Stimulated activated CD4-positive, alpha-beta T cell treated with anti-CD3 and anti-CD28 coated beads, Interleukin-15, amount 100 ng/mL, for 24 hours (primary cell): ENCODE measurements at regions not wholly inside any gene's neighbourhood (a gene's known extent, or its start where the extent isn't known, plus 50 kb on each side); places are given as distances from the start of the nearest gene placed in this dataset.
"Not testable (repeated sequence)": the region's sequence is repeated elsewhere in the genome, so short reads cannot be mapped to it uniquely, and the experiment has no call there.

Source experiments
- DNase-seq: peaks from one replicate; pipeline ENCODE4 v3.0.0-alpha.2; 2020

DNA sequence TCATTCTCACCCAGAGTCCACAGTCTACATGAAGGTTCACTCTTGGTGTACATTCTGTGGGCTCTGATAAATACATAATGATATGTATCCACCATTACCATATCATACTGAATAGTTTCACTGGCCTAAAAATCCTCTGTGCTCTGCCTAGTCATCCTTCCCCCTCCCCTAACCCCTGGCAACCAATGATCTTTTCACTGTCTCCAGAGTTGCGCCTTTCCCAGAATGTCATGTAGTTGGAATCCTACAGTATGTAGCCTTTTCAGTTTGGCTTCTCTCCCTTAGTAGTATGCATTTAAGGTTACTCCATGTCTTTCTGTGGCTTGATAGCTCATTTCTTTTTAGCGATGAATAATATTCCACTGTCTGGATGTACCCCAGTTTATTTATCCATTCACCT is 101.3 kb downstream of the NOG start:
- no peak for DNase-seq

DNA sequence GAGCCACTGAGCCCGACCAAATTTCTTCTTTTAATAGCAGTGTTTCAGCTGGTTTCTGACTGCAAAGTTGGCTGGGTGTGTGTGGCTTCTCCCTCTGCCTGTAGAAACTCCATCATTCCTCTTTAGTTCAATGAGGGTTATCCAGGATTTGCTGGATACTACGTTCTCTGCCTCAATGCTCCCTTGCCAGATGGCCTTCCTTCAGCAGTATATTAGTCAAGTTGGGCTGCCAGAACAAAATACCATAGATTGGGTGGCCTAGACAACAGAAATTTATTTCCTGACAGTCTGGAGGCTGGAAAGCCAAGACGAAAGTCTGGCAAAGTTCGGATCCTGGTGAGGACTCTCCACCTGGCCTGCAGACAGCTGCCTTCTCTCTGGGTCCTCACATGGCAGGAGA is 103.7 kb downstream of the NOG start:
- no peak for DNase-seq

GRCh38 chr17:56699186-56699894 is 105.8 kb downstream of the NOG start:
- DNase-seq: no peak

DNA sequence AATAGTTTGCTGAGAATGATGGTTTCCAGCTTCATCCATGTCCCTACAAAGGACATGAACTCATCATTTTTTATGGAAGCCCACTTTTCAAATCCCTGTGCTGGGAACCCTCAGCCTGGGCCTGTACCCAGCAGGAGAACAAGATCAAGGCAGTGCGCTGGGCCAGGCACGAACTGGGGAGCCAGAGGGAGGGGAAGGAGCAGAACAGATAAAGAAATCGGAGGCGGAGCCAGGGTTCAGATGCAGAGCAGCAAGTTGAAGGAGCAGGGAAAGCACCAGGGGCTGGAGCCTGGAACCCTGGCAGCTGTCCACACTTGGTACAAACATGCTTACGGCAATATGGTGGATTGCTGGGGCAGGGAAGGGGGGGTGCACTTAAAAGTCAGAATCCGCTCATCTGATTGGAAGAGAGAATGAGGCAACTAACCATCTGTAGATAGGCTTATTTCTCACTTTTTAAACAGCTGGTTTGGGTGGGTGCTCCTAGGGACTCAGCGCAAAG is 107.5 kb downstream of the NOG start:
- DNase-seq: no peak

DNA sequence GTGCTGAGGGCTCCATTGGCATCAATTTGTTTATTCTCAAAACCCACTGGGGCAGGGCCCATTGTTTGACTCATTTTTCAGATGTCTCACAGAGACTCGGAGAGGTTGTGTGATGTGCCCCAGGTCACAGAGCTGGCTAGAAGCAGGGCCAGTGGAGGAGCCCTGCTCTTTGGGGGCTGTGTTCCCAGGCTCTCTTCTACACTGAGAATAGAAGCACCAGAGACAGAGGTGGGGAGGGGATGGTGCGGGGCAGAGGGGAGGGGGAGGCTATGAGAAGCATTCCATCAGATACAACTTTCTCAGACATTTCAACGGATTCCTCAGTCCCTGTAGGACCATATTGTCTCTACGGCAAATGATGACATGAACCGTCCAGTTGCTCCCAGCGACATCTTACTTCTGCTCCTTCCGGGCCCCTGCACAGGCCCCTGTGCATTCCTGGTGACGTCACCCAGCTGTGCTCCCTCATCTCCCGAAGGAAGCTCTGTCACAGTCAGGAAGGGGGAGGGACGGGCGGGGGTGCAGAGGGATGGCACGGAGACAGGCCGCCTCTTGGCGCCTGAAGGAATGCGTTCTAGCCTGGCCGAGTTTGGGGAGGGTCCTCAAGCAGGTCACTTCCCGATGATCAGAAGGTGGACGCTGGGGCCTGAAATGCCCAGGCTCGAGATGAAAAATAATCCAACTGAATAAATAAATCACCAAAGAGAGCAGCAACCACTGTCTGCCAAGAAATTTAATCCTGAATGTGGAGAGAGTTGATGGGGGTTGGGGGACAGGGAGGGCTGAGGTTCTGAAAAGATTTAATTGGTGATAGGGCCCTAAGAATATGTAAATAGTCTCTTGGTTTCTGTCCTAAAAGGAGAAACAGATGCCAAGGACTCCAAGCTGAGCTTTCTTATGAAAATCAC is 114.1 kb downstream of the NOG start:
- no peak for DNase-seq

DNA sequence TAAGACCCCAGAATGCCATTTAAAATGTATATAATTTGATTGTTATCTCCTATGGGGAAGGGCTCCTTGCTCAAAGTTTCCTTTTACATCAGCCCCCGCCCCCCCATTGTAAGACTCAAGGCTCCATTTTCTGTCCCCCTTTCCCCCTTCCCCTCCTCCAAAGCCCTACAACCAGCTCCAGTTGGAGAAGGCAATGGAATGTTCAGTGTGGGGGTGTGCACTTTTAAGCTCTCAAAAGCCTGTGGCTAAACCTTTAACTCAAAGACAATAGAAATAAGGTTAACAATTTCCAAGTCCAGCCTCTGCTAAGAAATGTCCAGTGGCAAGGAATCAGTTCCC is 114.7 kb downstream of the NOG start:
- DNase-seq: no peak

DNA sequence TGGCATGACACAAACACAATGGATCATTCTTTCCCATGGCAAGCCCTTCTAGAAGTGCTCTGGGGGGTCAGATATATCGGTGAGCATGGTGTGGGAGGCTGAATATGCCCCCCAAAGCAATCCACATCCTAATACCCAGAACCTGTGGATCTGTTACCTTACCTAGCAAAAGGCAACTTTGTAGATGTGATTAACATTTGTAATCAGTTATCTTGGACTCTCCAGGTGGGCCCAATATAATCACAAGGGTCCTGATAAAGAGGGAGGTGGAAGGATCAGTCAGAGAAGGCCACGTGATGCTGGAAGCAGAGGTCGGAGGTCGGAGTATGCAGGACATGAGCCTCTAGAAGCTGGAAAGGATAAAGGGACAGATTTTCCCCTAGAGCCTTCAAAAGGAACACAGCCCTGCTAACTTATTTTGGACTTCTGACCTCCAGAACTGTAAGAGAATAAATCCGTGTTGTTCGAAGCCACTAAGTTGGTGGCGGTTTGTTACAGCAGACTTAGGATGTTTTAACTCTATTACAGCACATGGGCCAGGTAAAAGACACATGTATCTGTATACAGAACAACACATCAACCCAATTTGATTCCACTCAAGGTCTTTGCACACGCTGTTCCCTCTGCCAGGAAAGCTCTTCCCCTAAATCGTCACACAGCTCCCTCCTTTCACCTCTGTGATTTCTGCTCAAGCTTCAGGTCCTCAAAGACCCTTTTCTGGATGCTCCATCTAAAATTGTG is 115.3 kb downstream of the NOG start:
- DNase-seq: no peak

- DNase-seq: no peak
Measured at GRCh38 chr17:56710986-56711385, 117.5 kb downstream of the NOG start.

GRCh38 chr17:56715613-56716357 is 117.9 kb downstream of the C17orf67 start:
- peak; percentile 83 for DNase-seq

DNA sequence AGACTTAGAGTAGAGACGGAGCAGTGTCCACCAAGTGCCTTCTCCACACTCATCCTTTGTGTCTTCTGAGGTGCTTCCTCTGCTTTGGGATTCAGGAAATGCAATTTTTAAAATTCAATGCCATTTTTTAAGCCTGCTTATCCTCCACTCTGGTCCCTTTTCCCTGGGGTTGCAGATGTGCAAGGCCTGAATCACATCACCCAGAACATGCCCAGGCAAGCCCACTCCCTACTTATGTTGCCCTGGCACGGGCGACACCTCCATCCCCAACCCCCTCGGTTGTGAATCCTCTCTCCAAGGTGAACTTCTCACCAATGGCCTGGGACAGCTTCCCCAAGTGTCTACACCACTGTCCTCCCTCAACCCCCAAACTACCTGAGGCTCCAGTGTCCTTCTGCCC is 116.2 kb downstream of the C17orf67 start:
- no peak for DNase-seq

DNA sequence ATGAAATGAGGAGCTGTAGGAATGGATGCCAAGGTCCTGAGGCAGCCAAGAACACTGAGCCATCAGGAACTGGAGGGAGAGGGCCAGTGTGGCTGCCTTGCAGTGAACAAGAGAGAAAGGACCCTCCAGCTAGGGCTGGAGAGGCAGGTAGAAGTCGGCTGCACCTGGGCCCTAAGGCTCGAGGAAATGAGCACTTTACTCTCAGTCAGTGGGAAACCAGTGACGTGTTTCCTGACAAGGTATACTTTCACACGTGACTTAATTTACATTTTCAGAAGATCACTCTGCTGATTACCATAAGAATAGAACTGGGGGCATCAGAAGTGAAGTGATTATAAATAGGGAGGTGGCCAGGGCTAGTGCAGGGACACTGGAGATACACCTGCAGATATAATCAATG is 115.2 kb downstream of the C17orf67 start:
- no peak for DNase-seq

- DNase-seq: no peak
Measured at GRCh38 chr17:56723421-56723820, 110.3 kb downstream of the C17orf67 start.

GRCh38 chr17:56724664-56725063 is 109.1 kb downstream of the C17orf67 start:
- DNase-seq: no peak

- no peak for DNase-seq
Measured at GRCh38 chr17:56725144-56725543, 108.6 kb downstream of the C17orf67 start.

DNA sequence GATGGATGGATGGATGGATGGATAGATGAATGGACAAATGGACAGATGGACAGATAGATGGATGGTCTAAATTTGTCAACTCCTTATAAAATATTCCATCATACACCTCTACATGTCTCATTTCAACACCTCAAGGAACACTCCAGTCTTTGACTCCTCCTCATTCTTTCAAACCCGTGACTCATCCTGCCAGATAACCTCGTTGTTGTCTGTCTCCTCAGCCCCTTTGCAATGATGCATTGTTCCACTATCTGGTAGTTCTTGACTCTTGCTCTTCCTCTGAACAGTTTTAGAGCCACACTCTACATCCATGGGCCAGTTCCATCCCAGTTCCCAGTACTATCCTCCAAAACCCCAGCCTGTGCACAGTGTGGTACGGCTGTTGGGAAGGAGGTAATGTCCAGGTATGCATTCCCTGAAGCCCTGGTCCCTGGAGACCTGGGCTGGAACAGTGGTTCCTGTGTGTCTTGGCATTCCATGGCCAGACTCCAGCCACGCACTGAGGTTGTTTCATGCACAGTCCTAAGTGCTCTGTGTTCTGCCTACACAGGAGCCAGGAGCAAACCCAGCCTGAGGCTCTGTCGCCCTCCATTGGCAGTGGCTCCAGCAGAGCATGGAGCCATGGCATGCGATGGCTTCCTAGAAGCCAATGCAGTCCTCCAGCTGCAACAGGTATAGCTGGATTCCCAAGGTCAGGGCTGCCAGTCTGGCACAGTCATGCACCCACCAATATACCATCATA is 105.7 kb downstream of the C17orf67 start:
- no peak for DNase-seq

DNA sequence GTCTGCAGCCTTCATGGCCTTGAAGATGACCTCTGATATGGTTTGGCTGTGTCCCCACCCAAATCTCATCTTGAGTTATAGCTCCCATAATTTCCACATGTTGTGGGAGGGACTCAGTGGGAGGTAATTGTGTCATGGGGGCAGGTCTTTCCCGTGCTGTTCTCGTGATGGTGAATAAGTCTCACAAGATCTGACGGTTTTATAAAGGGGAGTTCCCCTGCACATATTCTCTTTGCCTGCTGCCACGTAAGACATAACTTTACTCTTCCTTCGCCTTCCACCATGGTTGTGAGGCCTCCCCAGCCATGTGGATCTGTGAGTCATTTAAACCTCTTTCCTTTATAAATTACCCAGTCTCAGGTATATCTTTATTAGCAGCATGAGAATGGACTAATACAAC is 102.6 kb downstream of the C17orf67 start:
- DNase-seq: not testable (repeated sequence)

DNA sequence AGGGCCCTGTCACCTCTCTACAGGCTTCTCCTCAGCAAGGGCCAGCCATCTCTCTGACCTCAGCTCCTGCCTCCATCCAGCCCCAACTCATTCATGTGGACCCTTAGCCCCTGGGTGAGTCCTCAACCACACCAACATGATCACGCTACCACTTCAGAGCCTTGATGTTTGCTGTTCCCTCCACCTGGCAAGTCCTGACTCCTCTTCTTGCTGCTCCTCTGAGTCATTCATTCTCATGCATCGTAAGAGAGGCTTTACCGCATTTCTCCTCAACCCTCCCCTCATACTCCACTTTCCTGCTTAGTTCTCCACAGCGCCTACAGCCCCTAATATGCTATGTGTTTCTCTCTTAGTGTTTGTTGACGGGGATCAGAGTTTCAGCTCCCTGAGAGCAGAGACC is 99.9 kb downstream of the C17orf67 start:
- no peak for DNase-seq

DNA sequence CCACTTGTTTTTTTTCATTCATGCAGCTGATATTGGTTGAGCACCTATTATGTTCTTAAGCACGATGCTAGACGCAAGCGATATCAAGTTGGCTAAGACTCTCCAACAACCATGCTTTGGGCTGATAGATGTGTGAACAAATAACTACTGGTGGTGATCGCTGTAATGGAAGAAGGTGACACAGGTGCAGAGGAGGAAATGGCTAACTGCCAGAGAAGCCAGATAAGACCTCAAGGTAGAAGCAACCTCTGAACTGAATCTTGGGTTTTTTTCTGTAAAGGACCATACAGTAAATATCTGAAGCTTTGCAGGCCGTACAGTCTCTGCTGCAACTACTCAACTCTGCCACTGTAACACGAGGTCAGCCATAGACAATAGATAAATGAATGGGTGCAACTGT is 97.9 kb downstream of the C17orf67 start:
- DNase-seq: no peak

DNA sequence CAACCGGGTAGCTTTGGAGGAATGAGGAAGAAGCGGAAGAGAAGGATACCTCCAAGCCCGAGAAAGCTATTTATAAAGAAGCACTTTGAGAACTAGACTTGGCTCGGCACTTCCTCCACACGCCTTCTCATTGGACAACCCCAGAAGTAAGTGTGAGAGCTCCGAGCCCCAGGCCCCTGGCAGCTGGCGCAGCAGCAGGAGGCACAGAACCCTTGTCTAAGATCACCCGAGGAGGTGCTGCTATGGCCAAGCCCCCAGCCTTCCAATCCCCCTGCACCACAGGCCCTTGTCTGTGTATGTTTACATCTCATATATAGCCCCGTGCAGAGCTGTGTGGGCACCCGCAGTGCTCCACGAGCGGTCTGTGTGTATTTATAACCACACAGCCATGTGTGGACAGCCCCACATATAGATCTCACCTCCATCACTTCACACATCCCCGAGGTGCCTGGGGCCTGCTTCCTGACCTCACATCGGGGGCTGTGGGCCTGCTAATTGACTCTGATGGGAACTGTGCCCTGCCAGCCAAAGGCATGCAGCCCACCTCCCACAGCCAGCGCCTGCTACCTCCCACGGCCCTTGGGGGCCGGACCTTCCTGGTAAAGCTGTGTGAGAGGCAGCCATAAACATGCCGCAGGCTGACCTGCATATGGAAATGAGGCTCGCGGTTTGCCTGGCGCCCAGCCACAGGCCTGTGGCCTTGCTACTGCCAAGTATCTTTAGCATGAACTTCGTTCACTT is 96.1 kb downstream of the C17orf67 start:
- DNase-seq: no peak

DNA sequence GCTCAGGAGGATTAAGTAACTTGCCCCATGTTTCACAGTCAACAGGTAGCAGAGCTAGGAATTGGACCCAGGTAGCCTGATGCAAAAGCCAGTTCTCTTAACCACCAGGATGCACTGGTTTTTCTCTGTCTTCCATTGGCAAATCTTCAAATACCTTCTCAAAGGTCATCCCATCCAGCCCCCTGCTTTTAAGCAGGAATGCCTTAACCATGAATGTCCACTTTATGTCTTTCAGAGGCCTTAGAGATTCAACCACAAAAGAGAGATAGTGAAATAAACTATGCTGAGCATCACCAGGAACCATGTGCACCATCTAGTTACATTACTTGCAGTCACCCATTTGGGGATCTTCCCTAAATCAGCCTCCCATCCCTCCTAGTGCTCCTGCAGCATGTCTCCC is 94.3 kb downstream of the C17orf67 start:
- no peak for DNase-seq

DNA sequence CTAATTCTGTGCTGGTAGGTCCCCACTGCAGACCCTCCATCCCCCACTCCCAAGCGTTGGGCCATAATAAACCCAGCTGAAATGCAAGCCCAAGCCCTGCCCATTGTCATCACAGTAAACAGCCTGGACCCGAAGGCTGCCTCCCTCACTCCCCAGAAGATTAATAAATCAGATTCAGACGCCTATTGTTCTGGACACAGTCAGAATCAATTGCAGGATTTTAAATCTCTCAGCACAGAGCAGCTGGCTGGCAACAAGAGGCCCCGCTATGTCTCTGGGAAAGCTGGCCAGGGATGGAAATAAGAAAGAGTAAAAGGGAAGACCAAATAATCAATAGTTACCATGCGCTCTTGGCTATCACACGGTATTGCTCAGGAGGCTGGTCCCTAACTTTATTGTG is 93.9 kb downstream of the C17orf67 start:
- no peak for DNase-seq
